Neuronal stem cell (in vitro differentiated cells): ENCODE measurements at regions not wholly inside any gene's neighbourhood (a gene's known extent, or its start where the extent isn't known, plus 50 kb on each side); places are given as distances from the start of the nearest gene placed in this dataset.

Experiments
- DNase-seq: peaks from one replicate; pipeline ENCODE4 v3.0.0-alpha.2; 2013; ENCODE audit warnings: low spot score
- H2AFZ ChIP-seq: one replicate; pipeline ENCODE4 v1.6.1; 2013; ENCODE audit warnings: mild to moderate bottlenecking, low read length, inconsistent platforms
- H2AK5ac ChIP-seq: 2 replicates; pipeline ENCODE4 v1.6.1; 2013; ENCODE audit warnings: low read depth, mild to moderate bottlenecking, inconsistent platforms, low read length, moderate library complexity, mixed read lengths
- H2BK120ac ChIP-seq: 2 replicates; pipeline ENCODE4 v1.6.1; 2013; ENCODE audit warnings: low read depth, mild to moderate bottlenecking, inconsistent platforms, low read length, moderate library complexity, mixed read lengths
- H2BK12ac ChIP-seq: one replicate; pipeline ENCODE4 v1.6.1; 2013; ENCODE audit warnings: low read length, inconsistent platforms
- H2BK15ac ChIP-seq: 2 replicates; pipeline ENCODE4 v1.6.1; 2013; ENCODE audit warnings: mild to moderate bottlenecking, low read length, inconsistent platforms, mixed read lengths
- H2BK5ac ChIP-seq: one replicate; pipeline ENCODE4 v1.6.1; 2013; ENCODE audit warnings: inconsistent platforms, mild to moderate bottlenecking, low read length, moderate library complexity
- H3K14ac ChIP-seq: one replicate; pipeline ENCODE4 v1.6.1; 2013; ENCODE audit warnings: low read length, inconsistent platforms
- H3K18ac ChIP-seq: 2 replicates; pipeline ENCODE4 v1.6.1; 2013; ENCODE audit warnings: low read length, inconsistent platforms
- H3K23ac ChIP-seq: 2 replicates; pipeline ENCODE4 v1.6.1; 2013; ENCODE audit warnings: low read depth, mild to moderate bottlenecking, mixed read lengths, low read length, inconsistent platforms; ENCODE audit not compliant: poor library complexity
- H3K27ac ChIP-seq: replicated peaks from 3 replicates; pipeline ENCODE4 v1.5.1; 2013; ENCODE audit warnings: low read length, inconsistent platforms
- H3K27me3 ChIP-seq, 3 experiments: 2 replicates each; pipeline ENCODE4 v1.6.1; 2013; ENCODE audit warnings: low read length in 3 of 3, mild to moderate bottlenecking in 2 of 3, inconsistent platforms in 1 of 3, low read depth in 1 of 3, mixed read lengths in 1 of 3, moderate library complexity in 1 of 3; ENCODE audit not compliant: control insufficient read depth in 3 of 3, insufficient read depth in 3 of 3
- H3K36me3 ChIP-seq, 2 donors: replicated peaks in 1 of 2; 2 replicates each; pipeline ENCODE4 v1.6.1; 2013; ENCODE audit warnings: low read length in 2 of 2; ENCODE audit not compliant: control insufficient read depth in 2 of 2, insufficient read depth in 2 of 2
- H3K4ac ChIP-seq: 2 replicates; pipeline ENCODE4 v1.6.1; 2013; ENCODE audit warnings: inconsistent platforms, mild to moderate bottlenecking, low read length, moderate library complexity
- H3K4me1 ChIP-seq, 2 donors: 1 replicate in 1 of 2; 2 replicates in 1 of 2; pipeline ENCODE4 v1.6.1; 2013; ENCODE audit warnings: low read length in 2 of 2, low read depth in 1 of 2; ENCODE audit not compliant: control insufficient read depth in 2 of 2, insufficient read depth in 1 of 2
- H3K4me2 ChIP-seq: one replicate; pipeline ENCODE4 v1.6.1; 2013; ENCODE audit warnings: mild to moderate bottlenecking, low read length, inconsistent platforms; ENCODE audit not compliant: insufficient read depth, poor library complexity, severe bottlenecking
- H3K4me3 ChIP-seq, 2 donors: 2 replicates each; pipeline ENCODE4 v1.5.1; 2013; ENCODE audit warnings: low read length in 2 of 2, mild to moderate bottlenecking in 2 of 2, inconsistent platforms in 1 of 2, moderate library complexity in 1 of 2
- H3K79me1 ChIP-seq: one replicate; pipeline ENCODE4 v1.6.1; 2013; ENCODE audit warnings: low read depth, mild to moderate bottlenecking, inconsistent platforms, low read length, moderate library complexity
- H3K9ac ChIP-seq: one replicate; pipeline ENCODE4 v1.6.1; 2013; ENCODE audit warnings: mild to moderate bottlenecking, low read depth, low read length, inconsistent platforms; ENCODE audit not compliant: poor library complexity
- H3K9me3 ChIP-seq, 2 donors: replicated peaks in 1 of 2; 2 replicates each; pipeline versions ENCODE3 to v1.6.1; 2013; ENCODE audit warnings: low read length in 2 of 2, mild to moderate bottlenecking in 2 of 2, inconsistent platforms in 1 of 2, low read depth in 1 of 2, mixed read lengths in 1 of 2, moderate library complexity in 1 of 2; ENCODE audit not compliant: control insufficient read depth in 2 of 2, insufficient read depth in 1 of 2
- H4K8ac ChIP-seq: one replicate; pipeline ENCODE4 v1.6.1; 2013; ENCODE audit warnings: low read depth, mild to moderate bottlenecking, inconsistent platforms, low read length, moderate library complexity
- H4K91ac ChIP-seq: one replicate; pipeline ENCODE4 v1.6.1; 2013; ENCODE audit warnings: low read length, low read depth, mild to moderate bottlenecking, inconsistent platforms; ENCODE audit not compliant: poor library complexity
- WGBS, 2 donors: extraction: QIAGEN DNeasy Blood & Tissue Kit; methylation state at CpG; one replicate each; pipeline ENCODE4 v1.1.7; 2013; ENCODE audit warnings: missing lambda C conversion rate in 2 of 2, mixed read lengths in 1 of 2; ENCODE audit not compliant: insufficient read length in 2 of 2, insufficient replicate concordance in 1 of 2; ENCODE audit errors: extremely low coverage in 2 of 2; 5-methylcytosine and 5-hydroxymethylcytosine counted together

- WGBS, 2 donors, result no CpG with 5 or more reads among the region's 1 CpG
Observed at GRCh38 chr4:134567461-134567860, 365.9 kb upstream of the PABPC4L start.

GRCh38 chr4:134560728-134561127 is 359.1 kb upstream of the PABPC4L start:
- WGBS, 2 donors, result no CpG with 5 or more reads among the region's 3 CpGs
- no peak overlapping the region for H3K9ac ChIP-seq
- no peak overlapping the region for H4K91ac ChIP-seq
- no peak overlapping the region for H2AK5ac ChIP-seq
- H4K8ac ChIP-seq, result no peak overlapping the region
- H2BK15ac ChIP-seq, result no peak overlapping the region
- H3K23ac ChIP-seq, result no peak overlapping the region
- no peak overlapping the region for H2AFZ ChIP-seq
- no peak overlapping the region for H2BK5ac ChIP-seq
- no peak overlapping the region for H3K4me2 ChIP-seq
- no peak overlapping the region for H3K14ac ChIP-seq
- no peaks in the 10 kb centered on the region for H3K27me3 ChIP-seq
- no peaks in the 10 kb centered on the region for H3K79me1 ChIP-seq
- H3K18ac ChIP-seq, result no peak overlapping the region
- no peak overlapping the region for H3K4ac ChIP-seq
- H2BK120ac ChIP-seq, result no peak overlapping the region
- H3K36me3 ChIP-seq, result no peaks in the 10 kb centered on the region
- H2BK12ac ChIP-seq, result no peak overlapping the region
- DNase-seq, result no peak
- no peak overlapping the region for H3K4me3 ChIP-seq
- H3K27ac ChIP-seq, result no peak overlapping the region
- H3K4me1 ChIP-seq, result no peaks in the 10 kb centered on the region
- no peaks in the 10 kb centered on the region for H3K9me3 ChIP-seq

More at GRCh38 chr4:134567461-134567860, 365.9 kb upstream of the PABPC4L start:
- Histone ChIP-seq H3K23ac (no peak overlapping the region), H3K18ac (no peak overlapping the region), H2BK12ac (no peak overlapping the region), H3K4me1 (no peaks in the 10 kb centered on the region), H3K9ac (no peak overlapping the region), H3K27ac (no peak overlapping the region), H3K4me3 (no peak overlapping the region), H2BK15ac (no peak overlapping the region), H2BK5ac (no peak overlapping the region), H3K36me3 (no peaks in the 10 kb centered on the region), H4K91ac (no peak overlapping the region), H4K8ac (no peak overlapping the region), H3K14ac (no peak overlapping the region), H3K27me3 (no peaks in the 10 kb centered on the region), H2AFZ (no peak overlapping the region), H3K4me2 (no peak overlapping the region), H2BK120ac (no peak overlapping the region), H3K9me3 (no peaks in the 10 kb centered on the region), H2AK5ac (no peak overlapping the region), H3K79me1 (no peaks in the 10 kb centered on the region), H3K4ac (no peak overlapping the region)
- no peak for DNase-seq

- Histone ChIP-seq H3K27me3 (no peaks in the 10 kb centered on the region), H3K23ac (no peak overlapping the region), H4K8ac (no peak overlapping the region), H3K4me3 (no peak overlapping the region), H3K4me1 (no peaks in the 10 kb centered on the region), H3K9ac (no peak overlapping the region), H3K14ac (no peak overlapping the region), H3K9me3 (peaks cover 0 to 7% of the 10 kb centered on the region in 2 donors), H3K36me3 (no peaks in the 10 kb centered on the region), H2AK5ac (no peak overlapping the region), H2BK5ac (no peak overlapping the region), H3K18ac (no peak overlapping the region), H2AFZ (no peak overlapping the region), H3K27ac (no peak overlapping the region), H4K91ac (no peak overlapping the region), H2BK12ac (no peak overlapping the region), H2BK15ac (no peak overlapping the region), H3K4ac (no peak overlapping the region), H2BK120ac (no peak overlapping the region), H3K4me2 (no peak overlapping the region), H3K79me1 (no peaks in the 10 kb centered on the region)
- DNase-seq, result no peak
- no CpG with 5 or more reads among the region's 1 CpG for WGBS, 2 donors
Observed at GRCh38 chr4:134552063-134552462, 350.5 kb upstream of the PABPC4L start.

GRCh38 chr4:134551348-134551747 is 349.8 kb upstream of the PABPC4L start:
- DNase-seq, result no peak
- no peaks in the 10 kb centered on the region for H3K79me1 ChIP-seq
- H2BK5ac ChIP-seq, result no peak overlapping the region
- no CpG with 5 or more reads among the region's 2 CpGs for WGBS, 2 donors
- H3K9me3 ChIP-seq, result peaks cover 1 to 7% of the 10 kb centered on the region in 2 donors
- H3K14ac ChIP-seq, result no peak overlapping the region
- no peak overlapping the region for H3K27ac ChIP-seq
- no peak overlapping the region for H4K91ac ChIP-seq
- no peaks in the 10 kb centered on the region for H3K4me1 ChIP-seq
- H2AK5ac ChIP-seq, result no peak overlapping the region
- no peak overlapping the region for H2BK12ac ChIP-seq
- no peaks in the 10 kb centered on the region for H3K36me3 ChIP-seq
- no peak overlapping the region for H2BK120ac ChIP-seq
- H2AFZ ChIP-seq, result no peak overlapping the region
- H3K9ac ChIP-seq, result no peak overlapping the region
- no peak overlapping the region for H2BK15ac ChIP-seq
- no peak overlapping the region for H3K4ac ChIP-seq
- H3K4me2 ChIP-seq, result no peak overlapping the region
- no peak overlapping the region for H3K4me3 ChIP-seq
- H3K27me3 ChIP-seq, result no peaks in the 10 kb centered on the region
- H3K23ac ChIP-seq, result no peak overlapping the region
- H4K8ac ChIP-seq, result no peak overlapping the region
- H3K18ac ChIP-seq, result no peak overlapping the region
